HepG2 (cell line): ENCODE measurements at regions not wholly inside any gene's neighbourhood (a gene's known extent, or its start where the extent isn't known, plus 50 kb on each side); places are given as distances from the start of the nearest gene placed in this dataset.

ENCODE experiments used
- ATAC-seq: fragments of 200-7000 bp; cut with Tn5 transposase; 3 replicates; pipeline ENCODE4 v1.9.1; 2020; ENCODE audit warnings: mild to moderate bottlenecking, moderate library complexity
- BruUV-seq: library from RNA; stranded (reverse); fragments of 400-500 nt; replicated peaks from 2 replicates; lab custom pipeline; 2021; lab: Mats Ljungman, UMichigan
- CTCF ChIA-PET: fragments of 300-600 bp; formaldehyde crosslinking; extraction: SDS; loops from one replicate; lab custom pipeline; 2021; ENCODE audit warnings: low total read pairs, inconsistent platforms, low intra/inter-chr PET ratio; lab: Yijun Ruan, JAX
- POLR2A ChIA-PET: fragments of 350-600 bp; sonication (Branson Sonifier 250); formaldehyde crosslinking; loops from one replicate; lab custom pipeline; 2020; ENCODE audit warnings: antibody characterized with exemption, inconsistent platforms; lab: Yijun Ruan, JAX
- DNase-seq: peaks from one replicate; pipeline ENCODE4 v3.0.0-alpha.2; 2015; ENCODE audit warnings: low spot score
- FAIRE-seq: peaks from 3 replicates; lab custom pipeline; 2011; peaks lifted over from hg19 to GRCh38; lab: Jason Lieb, UNC
- H2AFZ ChIP-seq: one replicate; pipeline ENCODE4 v1.6.1; 2011; ENCODE audit warnings: low read length, inconsistent platforms
- H3K27ac ChIP-seq: fragments of 300-600 bp; 3 replicates; pipeline ENCODE4 v1.8.0; 2011; ENCODE audit warnings: mixed run types, mild to moderate bottlenecking, mixed read lengths, low read length, inconsistent platforms; ENCODE audit not compliant: insufficient read depth; ENCODE audit errors: extremely low read length
- H3K27me3 ChIP-seq, 2 experiments: fragments of 200-600 bp in 1 of 2; 2 replicates in 1 of 2; 3 replicates in 1 of 2; pipeline versions ENCODE4 v1.6.0 to v1.8.0; 2011; ENCODE audit warnings: low read length in 2 of 2, mild to moderate bottlenecking in 2 of 2, moderate library complexity in 2 of 2, inconsistent platforms in 1 of 2; ENCODE audit not compliant: insufficient read depth in 2 of 2, control insufficient read depth in 1 of 2
- H3K36me3 ChIP-seq, 2 experiments: fragments of 200-600 bp in 1 of 2; replicated peaks in 1 of 2; 2 replicates in 1 of 2; 3 replicates in 1 of 2; pipeline versions ENCODE4 v1.5.1 to v1.8.0; 2011; ENCODE audit warnings: low read length in 2 of 2, inconsistent platforms in 1 of 2; ENCODE audit not compliant: insufficient read depth in 2 of 2, control insufficient read depth in 1 of 2
- H3K4me1 ChIP-seq: 2 replicates; pipeline ENCODE4 v1.5.1; 2012; ENCODE audit warnings: low read length, inconsistent platforms; ENCODE audit not compliant: insufficient read depth
- H3K4me2 ChIP-seq: 2 replicates; pipeline ENCODE4 v1.6.0; 2011; ENCODE audit warnings: low read depth, low read length, inconsistent platforms
- H3K4me3 ChIP-seq, 3 experiments: fragments of 200-600 bp in 1 of 3; sonication (generic), shearing (Covaris generic) in 1 of 3; replicated peaks in 1 of 3; 2 replicates each; pipeline ENCODE4 v1.5.1; 2011 to 2016; ENCODE audit warnings: low read length in 3 of 3, inconsistent platforms in 2 of 3, low read depth in 2 of 3, mild to moderate bottlenecking in 2 of 3, control low read depth in 1 of 3, mixed read lengths in 1 of 3; ENCODE audit not compliant: insufficient read depth in 1 of 3
- H3K79me2 ChIP-seq: one replicate; pipeline ENCODE4 v1.6.1; 2011; ENCODE audit warnings: low read length, inconsistent platforms; ENCODE audit not compliant: insufficient read depth
- H3K9ac ChIP-seq: 2 replicates; pipeline ENCODE4 v1.6.0; 2011; ENCODE audit warnings: mild to moderate bottlenecking, low read depth, low read length, inconsistent platforms; ENCODE audit not compliant: insufficient read depth
- H3K9me3 ChIP-seq: 2 replicates; pipeline ENCODE4 v1.5.1; 2012; ENCODE audit warnings: mild to moderate bottlenecking, low read length
- H4K20me1 ChIP-seq: 2 replicates; pipeline ENCODE4 v1.6.0; 2011; ENCODE audit warnings: inconsistent platforms, mild to moderate bottlenecking, low read length, moderate library complexity; ENCODE audit not compliant: insufficient read depth
- ELF1 ChIP-seq: sonication (generic); formaldehyde crosslinking; IDR thresholded peaks from 2 replicates; pipeline ENCODE4 v1.4.0; 2020; ENCODE audit warnings: missing genetic modification reagents
- MAFF ChIP-seq: IDR thresholded peaks from 2 replicates; pipeline ENCODE4 v1.6.1; 2011; ENCODE audit warnings: low read depth, low read length, improper control_type of control experiment
- SP5 ChIP-seq: IDR thresholded peaks from 2 replicates; pipeline ENCODE4 v1.6.1; 2016; ENCODE audit warnings: low read depth, borderline replicate concordance
- ZNF235 ChIP-seq: sonication (generic); formaldehyde crosslinking; IDR thresholded peaks from 2 replicates; pipeline ENCODE4 v1.8.1; 2023; ENCODE audit warnings: mild to moderate bottlenecking, missing genetic modification reagents, borderline replicate concordance
- ZNF816 ChIP-seq: sonication (generic); formaldehyde crosslinking; IDR thresholded peaks from 2 replicates; pipeline ENCODE4 v1.8.0; 2022; ENCODE audit warnings: missing genetic modification reagents, mild to moderate bottlenecking, borderline replicate concordance
- WGBS: methylation state at CpG from one replicate; pipeline ENCODE4 v1.1.6; 2017; ENCODE audit warnings: low lambda C conversion rate; 5-methylcytosine and 5-hydroxymethylcytosine counted together
- in situ Hi-C: cut with HindIII; loops from 2 replicates; pipeline ENCODE4 v1.10.0; 2017; ENCODE audit warnings: low pct_unique_long_range_greater_than_20kb; ENCODE audit not compliant: extremely low pct_ligation_motif_present
- intact Hi-C: fragments of 100-400 bp; cut with micrococcal nuclease; formaldehyde crosslinking; loops from one replicate; pipeline ENCODE4 v1.10.0; 2022; ENCODE audit not compliant: unreplicated experiment
- TF ChIP-seq, protein P1 (sequence below): sonication (generic); formaldehyde crosslinking; IDR thresholded peaks from 2 replicates; pipeline ENCODE4 v1.5.1; 2020; ENCODE audit warnings: mild to moderate bottlenecking, moderate library complexity, missing genetic modification reagents

DNA sequence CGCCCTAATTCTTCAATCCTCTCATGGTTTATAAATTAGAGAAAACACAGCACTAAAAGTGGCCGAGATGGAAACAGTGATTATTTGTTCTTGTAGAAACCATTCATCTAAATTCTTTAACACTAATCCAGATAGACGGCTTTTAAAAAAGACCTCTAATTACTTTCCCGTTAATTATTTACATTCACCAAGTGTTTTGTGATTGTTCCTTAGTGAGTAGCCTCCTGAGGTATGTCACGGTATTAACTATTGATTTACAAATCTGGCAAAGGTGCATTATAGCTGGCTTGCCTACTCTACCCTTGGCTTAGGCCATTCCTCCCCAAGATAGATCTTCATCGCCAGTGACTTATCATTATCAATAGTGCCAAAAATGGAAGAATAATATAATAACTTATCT, 436.4 kb upstream of the ST6GAL2 start (continued):
- TF ChIP-seq, protein P1, sequence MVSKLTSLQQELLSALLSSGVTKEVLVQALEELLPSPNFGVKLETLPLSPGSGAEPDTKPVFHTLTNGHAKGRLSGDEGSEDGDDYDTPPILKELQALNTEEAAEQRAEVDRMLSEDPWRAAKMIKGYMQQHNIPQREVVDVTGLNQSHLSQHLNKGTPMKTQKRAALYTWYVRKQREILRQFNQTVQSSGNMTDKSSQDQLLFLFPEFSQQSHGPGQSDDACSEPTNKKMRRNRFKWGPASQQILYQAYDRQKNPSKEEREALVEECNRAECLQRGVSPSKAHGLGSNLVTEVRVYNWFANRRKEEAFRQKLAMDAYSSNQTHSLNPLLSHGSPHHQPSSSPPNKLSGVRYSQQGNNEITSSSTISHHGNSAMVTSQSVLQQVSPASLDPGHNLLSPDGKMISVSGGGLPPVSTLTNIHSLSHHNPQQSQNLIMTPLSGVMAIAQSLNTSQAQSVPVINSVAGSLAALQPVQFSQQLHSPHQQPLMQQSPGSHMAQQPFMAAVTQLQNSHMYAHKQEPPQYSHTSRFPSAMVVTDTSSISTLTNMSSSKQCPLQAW, result no peak
- no peak for TF ChIP-seq ZNF235 (CRISPR knock-in tag)
- no peak for TF ChIP-seq ZNF816 (CRISPR knock-in tag)
- TF ChIP-seq, all 625 proteins: peak for 0

GRCh38 chr2:107323946-107324565, 438.1 kb upstream of the ST6GAL2 start:
- no peaks in the 10 kb centered on the region for H3K79me2 ChIP-seq
- no peaks in the 10 kb centered on the region for H3K4me1 ChIP-seq
- no peaks in the 10 kb centered on the region for H3K36me3 ChIP-seq
- intact Hi-C loops (loop anchor here (5.0 kb wide), 1 partner anchor 363 kb away; no protein-coding TSS in a partner anchor), in situ Hi-C loops (no loop called here)
- no peak overlapping the region for H3K9ac ChIP-seq
- DNase-seq (no peak), ATAC-seq (no peak), FAIRE-seq (no peak)
- POLR2A ChIA-PET, result no interaction called here
- H3K4me2 ChIP-seq, result no peak overlapping the region
- H3K27ac ChIP-seq, result no peak overlapping the region
- WGBS, result 21% methylated on average over 8 of the region's 8 CpGs
- no peaks in the 10 kb centered on the region for H3K27me3 ChIP-seq
- H3K4me3 ChIP-seq, result no peak overlapping the region
- BruUV-seq, result no TSS peak
- CTCF ChIA-PET, result no interaction called here
- H3K9me3 ChIP-seq, result peaks cover 36% of the 10 kb centered on the region
- TF ChIP-seq ELF1 (no peak), MAFF (no peak), SP5 (CRISPR knock-in tag) (no peak)
- no peaks in the 10 kb centered on the region for H4K20me1 ChIP-seq
- no peak overlapping the region for H2AFZ ChIP-seq
